HFF-Myc (cell line): ENCODE measurements at regions not wholly inside any gene's neighbourhood (a gene's known extent, or its start where the extent isn't known, plus 50 kb on each side); places are given as distances from the start of the nearest gene placed in this dataset.
A peak's percentile ranks its signal among the peaks of the same experiment; 100 is the strongest.

ENCODE experiments used
- DNase-seq: peaks from one replicate; pipeline ENCODE4 v3.0.0-alpha.2; 2011; ENCODE audit warnings: low read depth; ENCODE audit errors: extremely low read depth
- H3K4me3 ChIP-seq: replicated peaks from 2 replicates; pipeline ENCODE4 v1.5.1; 2011; ENCODE audit warnings: low read depth, mild to moderate bottlenecking, control low read depth, low read length
- TF ChIP-seq, protein P1 (sequence below): IDR thresholded peaks from 2 replicates; pipeline ENCODE4 v1.5.1; 2012; ENCODE audit warnings: mild to moderate bottlenecking, low read depth, low read length, control low read depth; ENCODE audit errors: missing control alignments

DNA sequence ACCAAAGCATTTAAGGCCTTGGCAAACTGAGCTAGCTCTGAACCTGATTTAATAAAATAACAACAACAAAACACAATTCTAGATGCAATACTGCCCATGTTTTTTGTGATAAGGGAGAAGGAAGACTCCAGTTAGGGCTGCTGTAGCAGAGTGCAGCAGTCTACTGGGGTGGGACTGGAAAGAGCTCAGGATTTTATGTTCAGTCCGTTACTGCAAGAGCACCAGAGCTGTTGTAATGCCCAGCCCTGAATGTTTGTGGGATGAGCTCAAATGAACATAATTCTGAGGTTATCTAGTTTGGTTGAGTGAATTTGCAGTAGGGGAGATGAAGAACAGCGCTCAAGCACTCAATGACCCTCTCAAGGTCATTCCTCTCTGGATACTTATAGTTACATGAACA lies 743.8 kb downstream of the FAT4 start:
- TF ChIP-seq, protein P1, sequence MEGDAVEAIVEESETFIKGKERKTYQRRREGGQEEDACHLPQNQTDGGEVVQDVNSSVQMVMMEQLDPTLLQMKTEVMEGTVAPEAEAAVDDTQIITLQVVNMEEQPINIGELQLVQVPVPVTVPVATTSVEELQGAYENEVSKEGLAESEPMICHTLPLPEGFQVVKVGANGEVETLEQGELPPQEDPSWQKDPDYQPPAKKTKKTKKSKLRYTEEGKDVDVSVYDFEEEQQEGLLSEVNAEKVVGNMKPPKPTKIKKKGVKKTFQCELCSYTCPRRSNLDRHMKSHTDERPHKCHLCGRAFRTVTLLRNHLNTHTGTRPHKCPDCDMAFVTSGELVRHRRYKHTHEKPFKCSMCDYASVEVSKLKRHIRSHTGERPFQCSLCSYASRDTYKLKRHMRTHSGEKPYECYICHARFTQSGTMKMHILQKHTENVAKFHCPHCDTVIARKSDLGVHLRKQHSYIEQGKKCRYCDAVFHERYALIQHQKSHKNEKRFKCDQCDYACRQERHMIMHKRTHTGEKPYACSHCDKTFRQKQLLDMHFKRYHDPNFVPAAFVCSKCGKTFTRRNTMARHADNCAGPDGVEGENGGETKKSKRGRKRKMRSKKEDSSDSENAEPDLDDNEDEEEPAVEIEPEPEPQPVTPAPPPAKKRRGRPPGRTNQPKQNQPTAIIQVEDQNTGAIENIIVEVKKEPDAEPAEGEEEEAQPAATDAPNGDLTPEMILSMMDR = no peak
- DNase-seq = no peak
- no peak overlapping the region for H3K4me3 ChIP-seq

DNA sequence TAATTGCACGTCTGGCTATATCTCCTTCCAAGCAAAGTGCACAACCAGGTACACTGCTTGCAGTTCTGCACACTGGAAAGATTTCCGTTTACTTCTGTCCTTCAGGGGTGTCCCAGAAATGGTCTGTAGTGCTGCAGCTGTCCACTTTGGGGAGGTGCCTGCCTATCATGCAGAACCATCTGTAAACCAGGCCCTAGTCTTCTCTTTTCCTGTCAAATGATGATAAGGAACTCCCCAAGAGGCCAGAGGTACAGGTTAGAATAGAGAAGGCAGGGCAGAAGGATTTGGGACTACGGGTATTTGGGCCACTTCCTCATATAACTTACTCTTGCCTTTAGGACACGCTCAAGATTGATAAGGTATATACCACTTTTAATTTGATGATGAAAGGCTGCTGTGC lies 746.9 kb downstream of the FAT4 start:
- H3K4me3 ChIP-seq = no peak overlapping the region
- TF ChIP-seq, protein P1 = no peak
- no peak for DNase-seq

DNA sequence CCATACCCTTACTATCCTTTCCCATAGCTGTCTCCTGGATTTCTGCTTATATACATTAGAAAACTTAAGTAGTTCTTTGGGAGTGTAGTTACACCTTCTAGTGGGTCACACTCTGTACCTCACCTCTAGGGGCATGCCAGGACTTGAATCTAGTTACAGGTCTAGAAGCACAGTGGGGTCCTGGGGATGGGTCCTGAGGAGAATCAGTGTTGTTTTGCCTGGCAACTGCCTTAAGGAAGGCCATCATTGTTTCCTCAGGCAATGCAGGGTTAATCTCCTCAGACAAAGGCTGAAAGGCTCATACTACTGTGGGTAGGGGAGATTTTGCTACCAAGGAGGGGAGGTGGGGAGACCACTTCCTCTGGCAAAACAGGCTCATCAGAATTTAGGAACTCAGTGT lies 750.3 kb downstream of the FAT4 start:
- TF ChIP-seq, protein P1 = no peak
- DNase-seq = no peak
- no peak overlapping the region for H3K4me3 ChIP-seq

DNA sequence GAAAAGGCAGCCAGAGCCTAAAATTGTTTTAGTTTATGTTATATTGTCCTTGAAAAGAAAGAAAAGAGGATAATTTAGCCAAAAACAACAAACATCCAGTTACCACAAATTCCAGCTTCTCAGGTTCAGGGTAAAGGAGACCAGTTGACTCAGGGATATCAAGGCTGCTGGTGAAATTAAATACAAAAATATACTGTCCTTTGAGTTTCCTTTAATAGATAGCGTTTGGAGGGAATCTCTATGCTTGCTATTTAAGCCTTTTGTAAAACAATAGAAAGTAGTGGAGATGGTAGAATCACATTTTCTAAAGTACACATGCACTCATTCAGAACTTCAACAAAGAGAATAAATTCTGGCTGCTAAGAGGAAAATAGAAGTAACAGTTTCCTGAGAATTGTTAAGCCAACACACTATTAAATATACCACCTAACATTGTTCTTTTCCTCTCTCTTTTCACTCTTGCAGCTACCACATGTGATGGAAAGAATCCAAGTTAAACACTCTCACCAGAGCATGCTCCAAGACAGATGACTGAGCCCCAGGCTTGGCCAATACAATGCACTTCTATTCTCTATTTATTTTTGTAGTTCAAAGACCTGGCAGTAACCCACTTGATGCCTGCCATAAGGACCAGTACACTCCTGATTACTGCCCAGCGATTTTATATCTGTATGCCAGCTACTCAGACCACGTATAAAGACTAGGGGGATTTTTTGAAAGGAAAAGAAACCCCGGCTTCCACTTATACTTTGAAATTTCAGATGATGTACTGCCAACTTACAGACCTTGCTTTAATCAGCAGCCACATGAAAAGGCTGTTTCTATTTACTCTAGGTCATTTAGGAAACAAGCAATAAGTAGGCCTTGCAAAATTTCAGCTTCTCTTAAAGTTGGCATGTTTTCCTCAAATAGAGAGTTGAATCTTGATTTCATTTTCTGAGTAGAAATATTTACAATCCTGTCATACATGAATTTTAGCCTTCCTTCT lies 756.9 kb downstream of the FAT4 start:
- DNase-seq = peak; percentile 71
- no peak overlapping the region for H3K4me3 ChIP-seq
- TF ChIP-seq, protein P1 = no peak

DNA sequence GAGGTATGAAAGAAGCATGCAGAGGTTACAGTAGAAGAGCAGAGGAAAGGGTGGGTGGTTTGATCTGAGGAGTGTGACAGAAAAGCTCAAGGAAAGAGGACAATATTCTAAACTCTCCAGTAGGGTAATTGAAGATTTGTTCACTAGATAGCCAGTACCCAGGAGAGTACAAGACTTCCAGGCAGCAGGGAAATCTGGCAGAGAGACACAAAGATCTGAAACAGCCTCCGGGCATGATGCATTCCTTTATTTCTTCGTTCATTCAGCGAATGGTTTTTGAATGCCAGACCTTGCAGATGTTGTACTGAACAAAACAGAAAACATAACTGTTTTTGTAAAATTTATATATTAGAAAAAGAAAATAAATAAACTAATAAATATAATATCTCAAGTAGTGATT lies 766.6 kb downstream of the FAT4 start:
- TF ChIP-seq, protein P1 = no peak
- no peak overlapping the region for H3K4me3 ChIP-seq
- DNase-seq = peak; percentile 5

DNA sequence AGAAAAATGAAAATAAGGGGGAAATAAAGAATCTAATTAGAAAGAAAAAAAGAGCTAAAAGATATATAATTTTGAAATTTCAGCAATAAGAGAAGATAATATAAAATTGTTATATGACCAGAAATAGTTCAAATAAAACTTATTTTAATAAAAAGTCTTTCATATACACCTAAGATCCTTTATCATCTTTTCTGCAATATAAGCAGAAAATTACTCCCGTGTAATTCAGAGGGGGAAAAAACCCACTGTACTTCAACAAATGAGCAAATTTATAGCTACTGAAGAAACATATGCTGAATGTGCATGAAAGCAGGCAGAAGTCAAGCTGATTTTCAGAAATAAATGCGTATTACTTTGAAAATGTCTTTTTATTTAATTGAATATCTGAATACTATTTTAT lies 771.3 kb downstream of the FAT4 start:
- no peak for DNase-seq
- TF ChIP-seq, protein P1 = no peak
- H3K4me3 ChIP-seq = no peak overlapping the region
